Inferior parietal cortex (tissue), 1 donor: ENCODE measurements at regions not wholly inside any gene's neighbourhood (a gene's known extent, or its start where the extent isn't known, plus 50 kb on each side); places are given as distances from the start of the nearest gene placed in this dataset.
"Not testable (repeated sequence)": the region's sequence is repeated elsewhere in the genome, so short reads cannot be mapped to it uniquely, and the experiment has no call there.

Source experiments
- DNase-seq: peaks from one replicate; pipeline ENCODE4 v3.0.0-alpha.2; 2016; ENCODE audit errors: extremely low spot score

DNA sequence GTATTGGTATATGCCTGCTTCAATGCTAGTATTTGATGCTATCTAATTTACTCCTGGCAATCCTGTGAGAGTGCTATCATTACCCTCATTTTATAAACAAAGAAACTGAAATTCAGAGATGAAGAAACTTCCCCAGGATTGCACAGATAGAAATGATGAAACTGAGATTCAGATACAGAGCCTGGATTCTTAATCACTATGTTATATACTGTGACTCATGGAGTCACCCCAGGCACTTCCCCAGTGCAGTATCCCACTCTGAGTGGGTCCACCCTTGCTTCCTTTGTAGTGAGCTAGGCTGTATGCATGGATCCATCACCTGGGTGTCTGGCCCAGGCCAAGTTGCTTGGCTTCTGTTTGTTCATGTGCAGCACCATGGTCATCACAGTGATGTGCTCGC is 133.9 kb downstream of the TRIM43 start:
- DNase-seq = not testable (repeated sequence)

DNA sequence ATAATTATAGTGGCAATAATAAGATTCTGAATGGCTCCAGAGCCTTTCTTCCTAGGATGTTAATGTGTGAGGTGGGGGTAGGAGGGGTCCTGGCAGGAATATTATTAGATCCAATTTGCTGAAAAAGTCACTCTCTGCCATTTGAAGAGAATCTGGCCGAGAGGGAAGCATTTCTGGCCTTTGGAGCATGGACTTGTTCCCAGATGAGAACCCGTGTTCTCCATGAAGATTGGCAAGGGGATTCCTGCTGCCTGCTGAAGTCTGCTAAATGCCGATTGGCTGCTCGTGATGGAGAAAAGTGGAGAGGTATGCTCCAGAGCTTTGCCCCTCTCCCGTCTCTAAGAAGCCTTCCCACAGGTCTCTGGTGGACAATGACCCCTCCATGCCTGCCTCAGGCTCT is 135.6 kb downstream of the TRIM43 start:
- DNase-seq = not testable (repeated sequence)

DNA sequence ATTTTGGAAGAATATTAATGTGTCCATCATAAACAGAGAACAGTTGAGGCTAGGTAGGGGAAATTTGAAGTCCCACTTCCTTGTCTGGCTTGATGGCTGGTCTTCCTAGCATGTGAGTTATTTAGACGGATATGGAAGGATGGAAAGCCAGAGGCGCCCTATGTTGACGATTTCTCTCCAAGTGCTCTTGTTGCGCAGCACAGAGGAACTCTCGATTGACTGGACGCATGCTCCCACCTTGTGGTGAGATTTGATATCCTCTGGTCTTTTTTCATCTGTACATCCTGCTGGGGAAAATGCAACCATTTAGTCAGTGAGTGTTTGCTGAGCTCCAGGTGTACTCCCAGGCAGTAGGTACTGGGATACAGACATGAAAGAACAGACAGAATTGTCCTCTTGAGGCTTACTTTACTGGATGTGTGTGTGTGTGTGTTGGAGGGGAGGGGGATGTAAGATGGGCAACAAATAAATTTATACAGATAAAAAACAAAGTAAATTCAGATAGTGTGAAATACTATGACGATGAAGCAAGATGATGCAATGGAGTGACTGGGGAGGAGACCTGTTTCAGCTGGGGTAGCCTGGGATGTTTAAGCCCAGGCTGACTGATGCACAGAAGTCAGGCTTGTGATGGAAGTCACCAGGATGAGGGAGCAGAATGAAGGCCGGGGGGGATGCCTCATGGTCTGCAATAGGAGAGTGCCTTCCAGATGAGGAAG is 137.2 kb downstream of the TRIM43 start:
- DNase-seq = peak; percentile 90

DNA sequence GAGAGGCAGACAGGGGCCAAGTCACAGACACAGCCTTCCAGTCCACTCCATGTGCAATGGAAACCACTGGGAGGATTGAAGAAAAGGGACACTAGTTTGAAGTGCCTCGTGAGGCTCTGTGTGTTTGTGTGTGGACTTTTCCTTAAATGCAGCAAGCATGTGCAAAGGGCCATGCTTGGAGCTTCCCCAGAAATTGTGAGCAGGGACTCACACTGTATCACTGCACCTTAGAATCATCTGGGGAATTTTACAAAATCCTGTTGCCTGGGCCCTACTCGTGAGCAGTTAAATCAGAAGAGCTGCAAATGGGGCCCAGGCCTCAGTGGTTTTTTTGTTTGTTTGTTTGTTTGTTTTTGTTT is 137.8 kb downstream of the TRIM43 start:
- no peak for DNase-seq

DNA sequence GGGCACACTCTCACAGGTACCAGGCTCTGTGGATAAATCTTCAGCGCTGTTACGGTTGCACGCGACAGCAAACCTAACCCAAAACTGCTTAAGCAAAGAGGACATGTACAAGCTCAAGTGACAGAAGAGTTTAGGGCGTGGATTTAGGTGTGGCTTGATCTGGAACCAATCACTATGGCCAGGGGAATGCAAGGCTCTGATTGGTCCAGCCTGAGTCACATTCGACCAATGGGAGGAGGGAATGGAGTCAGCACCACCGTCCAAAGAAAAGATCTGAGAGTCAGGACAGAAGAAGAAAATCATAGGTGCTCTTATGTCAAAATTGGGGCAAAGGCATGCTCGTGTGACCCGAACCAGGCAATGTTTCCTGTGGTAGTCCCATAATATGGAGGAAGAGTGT is 139.0 kb downstream of the TRIM43 start:
- DNase-seq = no peak

- no peak for DNase-seq
These were observed 143.4 kb downstream of the TRIM43 start for GRCh38 chr2:95734976-95735890.

DNA sequence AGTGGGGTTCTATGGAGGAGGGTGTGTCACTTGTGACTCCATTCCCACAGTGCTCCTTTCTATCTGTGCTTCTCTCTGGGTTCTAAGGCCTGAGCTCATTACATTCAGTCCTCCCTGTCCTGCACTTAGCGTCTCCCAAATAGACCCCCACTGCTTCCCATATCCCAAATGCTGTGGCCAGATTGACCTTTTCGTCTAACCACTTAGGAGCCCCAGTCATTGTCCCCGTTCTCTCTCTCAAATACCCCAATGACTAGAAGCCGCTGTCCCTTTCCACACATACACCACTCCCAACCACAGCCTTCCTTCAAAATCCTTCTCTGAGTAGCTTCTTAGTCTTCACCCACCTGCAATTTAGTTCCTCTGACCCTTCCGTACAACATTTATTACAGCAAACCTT is 146.5 kb downstream of the TRIM43 start:
- no peak for DNase-seq

GRCh38 chr2:95752126-95752525 is 160.3 kb downstream of the TRIM43 start:
- not testable (repeated sequence) for DNase-seq

GRCh38 chr2:95753812-95754211 is 162.0 kb downstream of the TRIM43 start:
- not testable (repeated sequence) for DNase-seq

- DNase-seq = not testable (repeated sequence)
These were observed 162.4 kb downstream of the TRIM43 start for GRCh38 chr2:95754213-95754612.

DNA sequence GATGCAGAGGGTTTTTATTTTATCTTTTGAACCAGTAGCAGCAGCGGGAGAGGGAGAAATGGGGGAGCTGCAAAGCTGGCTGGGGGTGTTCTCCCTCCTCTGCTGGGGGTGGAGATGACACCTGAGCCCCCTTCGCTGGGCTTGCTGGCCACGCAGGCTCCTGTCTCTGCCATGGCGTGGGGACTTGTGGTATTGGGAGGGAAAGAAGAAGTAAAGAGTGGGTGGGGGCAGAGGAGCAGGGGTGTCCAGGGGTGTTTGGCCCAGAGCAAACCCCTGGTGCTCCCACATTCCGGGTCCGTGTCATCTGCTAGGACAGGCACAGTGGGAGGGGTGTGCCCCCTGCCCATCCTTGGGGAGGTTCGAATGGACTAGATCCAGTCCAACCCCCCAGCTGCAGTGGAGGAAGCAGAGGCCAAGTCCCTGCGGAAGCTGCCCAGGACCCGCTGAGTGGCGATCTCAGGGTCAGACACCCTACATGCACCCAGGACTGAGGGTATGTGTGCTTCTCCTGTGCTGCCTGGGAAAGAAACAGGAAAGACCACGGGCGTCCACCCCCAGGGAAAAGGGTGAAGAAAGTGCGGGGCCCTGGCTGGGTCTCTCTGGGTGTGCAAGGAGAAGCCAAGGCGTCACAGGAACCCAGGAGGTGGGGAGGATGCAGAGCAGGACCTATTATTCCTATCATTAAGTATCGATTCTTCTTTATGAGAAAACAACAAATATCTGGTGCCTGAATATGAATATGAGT is 163.2 kb downstream of the TRIM43 start:
- not testable (repeated sequence) for DNase-seq

GRCh38 chr2:95755956-95756669 is 164.3 kb downstream of the TRIM43 start:
- DNase-seq = not testable (repeated sequence)

- no peak for DNase-seq
These were observed 166.2 kb downstream of the TRIM43 start for GRCh38 chr2:95757988-95758387.

DNA sequence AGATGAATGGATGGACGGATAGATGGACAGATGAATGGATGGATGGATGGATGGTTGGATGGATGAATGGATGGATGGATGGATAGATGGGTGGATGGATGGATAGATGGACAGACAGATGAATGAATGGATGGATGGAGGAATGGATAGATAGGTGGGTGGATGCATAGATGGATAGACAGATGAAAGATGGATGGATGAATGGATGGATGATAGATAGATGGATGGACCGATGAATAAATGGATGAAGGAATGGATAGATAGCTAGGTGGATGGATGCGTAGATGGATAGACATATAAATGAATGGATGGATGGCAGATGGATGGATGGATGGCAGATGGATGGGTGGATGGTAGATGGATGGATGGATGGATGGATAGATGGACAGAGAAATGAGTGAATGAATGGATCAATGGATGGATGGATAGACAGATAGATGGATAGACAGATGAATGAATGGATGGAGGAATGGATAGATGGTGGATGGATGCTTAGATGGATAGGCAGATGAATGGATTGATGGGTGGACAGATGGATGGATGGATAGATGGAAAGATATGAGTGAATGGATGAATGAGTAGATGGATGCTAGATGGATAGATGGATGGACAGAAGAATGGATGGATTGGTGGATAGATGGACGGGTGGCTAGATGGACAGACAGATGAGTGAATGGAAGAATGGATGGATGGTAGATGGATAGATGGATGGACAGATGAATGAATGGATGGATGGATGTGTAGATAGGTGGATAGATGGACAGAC is 167.9 kb downstream of the TRIM43 start:
- DNase-seq = no peak

DNA sequence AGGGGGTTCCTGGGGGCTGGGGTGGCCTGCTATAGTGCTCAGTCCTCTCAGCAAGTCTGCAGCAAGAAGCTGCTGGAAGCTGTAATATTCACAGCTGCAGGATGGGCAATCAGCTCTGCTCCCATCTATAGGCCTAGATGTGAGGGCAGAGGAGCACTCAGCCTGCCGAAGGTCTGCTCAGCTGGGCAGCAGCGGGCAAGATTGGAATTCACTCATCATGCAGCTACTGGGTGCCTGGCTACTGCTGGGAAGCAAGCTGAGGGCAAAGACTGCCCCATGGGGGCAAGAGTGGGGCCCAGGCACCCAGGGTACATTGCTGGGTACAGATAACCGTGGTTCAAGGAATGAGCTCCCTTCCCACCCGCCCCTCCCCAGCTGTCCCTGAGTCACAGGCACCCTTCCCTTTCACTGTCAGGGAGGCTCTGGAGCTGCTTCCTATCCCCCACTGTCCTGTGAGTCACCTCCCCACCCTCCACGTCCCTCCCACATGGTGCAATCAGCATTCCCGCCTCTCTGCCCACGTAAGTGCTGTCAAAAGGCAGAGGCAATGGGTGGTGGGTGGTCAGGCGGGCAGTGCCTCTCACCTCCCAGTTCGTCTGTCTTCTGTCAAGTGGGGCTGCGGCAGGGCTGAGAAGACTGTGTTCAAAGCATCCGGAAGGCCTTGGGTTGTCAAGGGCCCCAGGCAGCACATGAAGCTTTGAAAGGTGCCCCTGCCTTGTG is 169.2 kb downstream of the TRIM43 start:
- DNase-seq = peak; percentile 6

- no peak for DNase-seq
These were observed 169.8 kb downstream of the TRIM43 start for GRCh38 chr2:95761556-95761955.

- DNase-seq = not testable (repeated sequence)
These were observed 170.5 kb downstream of the TRIM43 start for GRCh38 chr2:95762023-95763021.

DNA sequence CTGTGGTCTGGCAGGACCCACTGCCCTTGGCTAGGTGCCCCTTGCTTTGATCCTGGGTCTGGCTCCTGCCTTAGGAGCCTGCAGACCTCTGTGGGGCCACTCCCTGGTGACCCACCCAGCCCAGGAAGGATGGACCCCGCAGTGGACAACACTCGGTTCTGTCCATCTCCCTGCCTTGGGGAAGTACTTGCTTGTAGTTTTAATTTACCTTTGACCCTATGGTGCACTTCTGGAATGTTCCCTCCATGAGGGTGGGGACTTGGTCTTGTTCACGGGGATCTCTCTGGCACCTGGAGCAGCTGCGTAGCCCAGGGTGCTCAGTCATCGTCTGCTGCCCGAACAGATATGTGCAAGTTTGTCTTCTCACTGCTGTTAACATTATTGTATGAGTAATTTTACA is 171.3 kb downstream of the TRIM43 start:
- not testable (repeated sequence) for DNase-seq

GRCh38 chr2:95764966-95765365 is 173.2 kb downstream of the TRIM43 start:
- not testable (repeated sequence) for DNase-seq
